WTC11 (cell line): ENCODE measurements at regions not wholly inside any gene's neighbourhood (a gene's known extent, or its start where the extent isn't known, plus 50 kb on each side); places are given as distances from the start of the nearest gene placed in this dataset.

ENCODE experiments used
- ATAC-seq: fragments of 200-7000 bp; cut with Tn5 transposase; 2 replicates; pipeline ENCODE4 v1.10.0; 2021; ENCODE audit warnings: mild to moderate bottlenecking, moderate library complexity
- CTCF ChIA-PET: fragments of 300-600 bp; sonication (Branson Sonifier 250); formaldehyde crosslinking; loops from one replicate; lab custom pipeline; 2021; ENCODE audit warnings: antibody characterized with exemption; lab: Charles Lee
- POLR2A ChIA-PET: fragments of 350-600 bp; sonication (Branson Sonifier 250); formaldehyde crosslinking; loops from one replicate; lab custom pipeline; 2021; ENCODE audit warnings: antibody characterized with exemption; lab: Charles Lee
- DNase-seq: peaks from one replicate; pipeline ENCODE4 v3.0.0; 2021; ENCODE audit warnings: low spot score
- H3K27ac Mint-ChIP-seq: 2 replicates; pipeline ENCODE4 v1.8.0; 2021; ENCODE audit warnings: mixed read lengths
- H3K27me3 Mint-ChIP-seq: 2 replicates; pipeline ENCODE4 v1.8.0; 2021; ENCODE audit warnings: low read depth, mild to moderate bottlenecking, moderate library complexity, mixed read lengths
- H3K36me3 Mint-ChIP-seq: 2 replicates; pipeline ENCODE4 v1.8.0; 2021; ENCODE audit warnings: mixed read lengths
- H3K4me1 Mint-ChIP-seq: 2 replicates; pipeline ENCODE4 v1.8.0; 2022; ENCODE audit warnings: mixed read lengths
- H3K4me3 Mint-ChIP-seq: 2 replicates; pipeline ENCODE4 v1.8.0; 2021; ENCODE audit warnings: mild to moderate bottlenecking, moderate library complexity, mixed read lengths
- H3K9me3 Mint-ChIP-seq: 2 replicates; pipeline ENCODE4 v1.8.0; 2021; ENCODE audit warnings: mixed read lengths
- ARID4B ChIP-seq: sonication (generic); formaldehyde crosslinking; IDR thresholded peaks from 2 replicates; pipeline ENCODE4 v1.8.0; 2023; ENCODE audit warnings: missing genetic modification reagents, mild to moderate bottlenecking, borderline replicate concordance
- ATF1 ChIP-seq: sonication (generic); formaldehyde crosslinking; IDR thresholded peaks from 2 replicates; pipeline ENCODE4 v1.8.1; 2023; ENCODE audit warnings: mild to moderate bottlenecking, moderate library complexity, missing genetic modification reagents
- ATF3 ChIP-seq: sonication (generic); formaldehyde crosslinking; conservative IDR thresholded peaks from 2 replicates; pipeline ENCODE4 v1.8.1; 2022; ENCODE audit warnings: mild to moderate bottlenecking, missing genetic modification reagents
- CBFB ChIP-seq: sonication (generic); formaldehyde crosslinking; IDR thresholded peaks from 2 replicates; pipeline ENCODE4 v1.8.1; 2022; ENCODE audit warnings: mild to moderate bottlenecking, low read depth, missing genetic modification reagents
- CDX4 ChIP-seq: fragments of 250-450 bp; sonication (Bioruptor Pico); IDR thresholded peaks from 2 replicates; pipeline ENCODE4 v1.9.0; 2021; ENCODE audit warnings: moderate library complexity, mild to moderate bottlenecking, inconsistent platforms, borderline replicate concordance
- CREM ChIP-seq: sonication (generic); formaldehyde crosslinking; IDR thresholded peaks from 2 replicates; pipeline ENCODE4 v1.8.1; 2022; ENCODE audit warnings: mild to moderate bottlenecking, missing genetic modification reagents, moderate library complexity
- E2F5 ChIP-seq: sonication (generic); formaldehyde crosslinking; IDR thresholded peaks from 2 replicates; pipeline ENCODE4 v1.8.1; 2022; ENCODE audit warnings: mild to moderate bottlenecking, moderate library complexity, missing genetic modification reagents
- GTF2I ChIP-seq: fragments of 250-450 bp; sonication (Bioruptor Pico); conservative IDR thresholded peaks from 2 replicates; pipeline ENCODE4 v1.4.0; 2021; ENCODE audit warnings: mild to moderate bottlenecking
- HMGA2 ChIP-seq: fragments of 250-450 bp; sonication (Bioruptor Pico); IDR thresholded peaks from 2 replicates; pipeline ENCODE4 v1.4.0; 2021; ENCODE audit warnings: mild to moderate bottlenecking, moderate library complexity
- JUN ChIP-seq: sonication (generic); formaldehyde crosslinking; IDR thresholded peaks from 2 replicates; pipeline ENCODE4 v1.8.0; 2023; ENCODE audit warnings: mild to moderate bottlenecking, missing genetic modification reagents
- NR2C2 ChIP-seq: sonication (generic); formaldehyde crosslinking; IDR thresholded peaks from 2 replicates; pipeline ENCODE4 v1.8.0; 2022; ENCODE audit warnings: mild to moderate bottlenecking, missing genetic modification reagents
- PRDM15 ChIP-seq: sonication (generic); formaldehyde crosslinking; IDR thresholded peaks from 2 replicates; pipeline ENCODE4 v1.8.0; 2022; ENCODE audit warnings: missing genetic modification reagents
- PRRX2 ChIP-seq: fragments of 250-450 bp; sonication (Bioruptor Pico); IDR thresholded peaks from 2 replicates; pipeline ENCODE4 v1.8.0; 2021; ENCODE audit warnings: mild to moderate bottlenecking
- SP1 ChIP-seq: sonication (generic); formaldehyde crosslinking; conservative IDR thresholded peaks from 2 replicates; pipeline ENCODE4 v1.8.1; 2022; ENCODE audit warnings: missing genetic modification reagents
- STAT6 ChIP-seq: sonication (generic); formaldehyde crosslinking; conservative IDR thresholded peaks from 2 replicates; pipeline ENCODE4 v1.8.1; 2023; ENCODE audit warnings: mild to moderate bottlenecking, low read depth, missing genetic modification reagents, moderate library complexity
- TEAD1 ChIP-seq: sonication (generic); formaldehyde crosslinking; IDR thresholded peaks from 2 replicates; pipeline ENCODE4 v1.8.0; 2022; ENCODE audit warnings: mild to moderate bottlenecking, missing genetic modification reagents
- USF1 ChIP-seq: sonication (generic); formaldehyde crosslinking; IDR thresholded peaks from 2 replicates; pipeline ENCODE4 v1.8.0; 2022; ENCODE audit warnings: mild to moderate bottlenecking, missing genetic modification reagents
- ZNF121 ChIP-seq: sonication (generic); formaldehyde crosslinking; IDR thresholded peaks from 2 replicates; pipeline ENCODE4 v1.8.0; 2023; ENCODE audit warnings: missing genetic modification reagents
- ZNF263 ChIP-seq: sonication (generic); formaldehyde crosslinking; IDR thresholded peaks from 2 replicates; pipeline ENCODE4 v1.8.1; 2022; ENCODE audit warnings: low read depth, mild to moderate bottlenecking, moderate library complexity, missing genetic modification reagents
- ZNF396 ChIP-seq: fragments of 250-450 bp; sonication (Bioruptor Pico); IDR thresholded peaks from 2 replicates; pipeline ENCODE4 v1.8.0; 2021; ENCODE audit warnings: mild to moderate bottlenecking, moderate library complexity, borderline replicate concordance
- ZSCAN18 ChIP-seq: fragments of 250-450 bp; sonication (Bioruptor Pico); IDR thresholded peaks from 2 replicates; pipeline ENCODE4 v2.1.2; 2022; ENCODE audit warnings: mild to moderate bottlenecking, moderate library complexity

- no peak for TF ChIP-seq USF1
- TF ChIP-seq SP1: no peak
- TF ChIP-seq ARID4B (CRISPR knock-in tag): no peak
- TF ChIP-seq ZNF121 (CRISPR knock-in tag): no peak
- no peak for TF ChIP-seq ZNF263
- TF ChIP-seq, all 79 proteins: peak for 0
These were observed 897.2 kb upstream of the CDH2 start (continued) for GRCh38 chr18:29074147-29074546.

- Mint-ChIP-seq H3K27me3 (no peaks in the 10 kb centered on the region), H3K9me3 (no peaks in the 10 kb centered on the region), H3K4me3 (no peak overlapping the region), H3K27ac (no peak overlapping the region), H3K36me3 (no peaks in the 10 kb centered on the region), H3K4me1 (peaks cover 6% of the 10 kb centered on the region)
- DNase-seq (no peak), ATAC-seq (no peak)
- CTCF ChIA-PET: no interaction called here
- POLR2A ChIA-PET: no interaction called here
- TF ChIP-seq TEAD1 (no peak), JUN (CRISPR knock-in tag) (no peak), CDX4 (CRISPR knock-in tag) (no peak), NR2C2 (CRISPR knock-in tag) (no peak), ZNF396 (CRISPR knock-in tag) (no peak), USF1 (no peak), PRRX2 (no peak), ATF3 (no peak), STAT6 (CRISPR knock-in tag) (no peak), E2F5 (CRISPR knock-in tag) (no peak), CREM (no peak), ATF1 (no peak), GTF2I (CRISPR knock-in tag) (no peak), HMGA2 (CRISPR knock-in tag) (no peak), PRDM15 (CRISPR knock-in tag) (no peak), ZSCAN18 (CRISPR knock-in tag) (no peak), CBFB (no peak)
These were observed 894.9 kb upstream of the CDH2 start for GRCh38 chr18:29071869-29072268.
